PC-9 (cell line): ENCODE measurements at regions not wholly inside any gene's neighbourhood (a gene's known extent, or its start where the extent isn't known, plus 50 kb on each side); places are given as distances from the start of the nearest gene placed in this dataset.

Experiments used
- CTCF ChIP-seq: fragments of 200-600 bp; sonication (generic); conservative IDR thresholded peaks from 2 replicates; pipeline ENCODE4 v1.6.1; 2017; ENCODE audit warnings: mixed run types, antibody characterized with exemption, mild to moderate bottlenecking, moderate library complexity
- EZH2 ChIP-seq: fragments of 200-600 bp; sonication (generic); IDR thresholded peaks from 2 replicates; pipeline ENCODE4 v1.8.0; 2017; ENCODE audit warnings: antibody characterized with exemption, low read depth

GRCh38 chr5:124090115-124090514 is 578.1 kb downstream of the CSNK1G3 start:
- TF ChIP-seq CTCF (no peak), EZH2 (no peak)
